ENCODE measurements at regions not wholly inside any gene's neighbourhood (a gene's known extent, or its start where the extent isn't known, plus 50 kb on each side); places are given as distances from the start of the nearest gene placed in this dataset.
"Not testable (repeated sequence)": the region's sequence is repeated elsewhere in the genome, so short reads cannot be mapped to it uniquely, and the experiment has no call there.

DNA sequence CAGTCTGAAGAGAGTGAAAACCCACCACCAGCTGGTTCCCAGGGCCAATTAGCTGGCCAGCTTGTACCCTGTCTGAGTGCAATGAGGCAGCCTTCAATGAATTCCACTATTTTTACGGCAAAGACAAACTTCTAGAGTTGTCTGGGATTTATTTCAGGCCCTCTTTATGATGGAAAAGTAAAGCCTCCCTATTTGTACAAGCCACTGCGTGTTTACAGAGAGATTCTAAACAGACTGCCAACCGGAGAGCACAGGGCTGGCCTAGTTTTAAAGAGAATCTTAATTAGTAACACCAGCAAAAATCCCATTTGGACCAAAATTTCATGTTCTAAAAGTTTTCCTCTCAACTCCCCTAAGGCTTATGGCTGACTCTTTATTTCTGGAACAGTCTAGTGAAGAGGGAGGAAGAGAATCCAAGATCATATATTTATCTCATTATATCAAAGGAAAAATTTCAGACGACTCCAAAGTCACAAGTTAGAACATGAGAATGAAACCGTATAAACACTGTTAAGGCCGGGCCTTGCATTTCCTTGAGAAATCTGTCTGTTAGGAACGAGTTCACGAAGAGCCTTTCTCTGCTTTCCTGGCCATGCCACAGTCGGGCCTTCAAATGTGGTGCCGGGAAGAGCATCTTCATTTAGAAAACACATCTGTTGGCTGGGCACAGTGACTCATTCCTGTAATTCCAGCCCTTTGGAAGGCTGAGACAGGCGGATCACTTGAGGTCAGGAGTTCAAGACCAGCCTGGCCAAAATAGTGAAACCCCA lies 724.6 kb upstream of the NRP1 start:
- H3K79me1 ChIP-seq (replicated peaks; ENCODE audit: low read length, poor library complexity, severe bottlenecking): no peaks in the 10 kb centered on the region
- H3K27me3 ChIP-seq (ENCODE audit: control insufficient read depth in 1 of 2, insufficient read depth in 1 of 2, low read length in 2 of 2): no peaks in the 10 kb centered on the region
- no peak overlapping the region for H2BK5ac ChIP-seq (ENCODE audit: low read depth, low read length, poor library complexity, severe bottlenecking)

DNA sequence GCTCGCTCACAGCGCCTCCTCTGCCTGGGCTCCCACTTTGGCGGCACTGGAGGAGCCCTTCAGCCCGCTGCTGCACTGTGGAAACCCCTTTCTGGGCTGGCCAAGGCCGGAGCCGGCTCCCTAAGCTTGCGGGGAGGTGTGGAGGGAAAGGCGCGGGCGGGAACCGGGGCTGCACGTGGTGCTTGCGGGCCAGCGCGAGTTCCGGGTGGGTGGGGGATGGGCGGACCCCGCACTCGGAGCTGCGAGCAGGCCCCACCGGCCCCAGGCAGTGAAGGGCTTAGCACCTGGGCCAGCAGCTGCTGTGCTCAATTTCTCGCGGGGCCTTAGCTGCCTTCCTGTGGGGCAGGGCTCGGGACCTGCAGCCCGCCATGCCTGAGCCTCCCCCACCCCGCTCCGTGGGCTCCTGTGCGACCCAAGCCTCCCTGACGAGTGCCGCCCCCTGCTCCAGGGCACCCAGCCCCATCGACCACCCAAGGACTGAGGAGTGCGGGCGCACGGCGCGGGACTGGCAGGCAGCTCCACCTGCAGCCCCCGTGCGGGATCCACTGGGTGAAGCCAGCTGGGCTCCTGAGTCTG lies 721.0 kb upstream of the NRP1 start:
- H2AK5ac ChIP-seq (ENCODE audit: low read length, severe bottlenecking); H3K9ac ChIP-seq (ENCODE audit: low read length); H2BK12ac ChIP-seq (ENCODE audit: low read length in 2 of 2); H3K4me3 ChIP-seq (ENCODE audit: insufficient read depth in 1 of 2, low read depth in 1 of 2, low read length in 2 of 2); H2BK15ac ChIP-seq (ENCODE audit: low read depth, poor library complexity, severe bottlenecking); H2AFZ ChIP-seq (ENCODE audit: low read depth, low read length); H3K27ac ChIP-seq (ENCODE audit: low read length, poor library complexity, severe bottlenecking); H3K4ac ChIP-seq (ENCODE audit: low read depth in 1 of 2, low read length in 2 of 2); H3K4me2 ChIP-seq (ENCODE audit: low read length, poor library complexity, severe bottlenecking); H3K4me1 ChIP-seq (ENCODE audit: control insufficient read depth, insufficient read depth, low read depth, low read length); H3K36me3 ChIP-seq (ENCODE audit: control insufficient read depth in 1 of 2, insufficient read depth in 2 of 2, low read depth in 1 of 2, low read length in 2 of 2); H3K18ac ChIP-seq (ENCODE audit: low read depth in 1 of 2, low read length in 2 of 2); H3K79me1 ChIP-seq (replicated peaks; ENCODE audit: low read length, poor library complexity, severe bottlenecking); H2BK120ac ChIP-seq (ENCODE audit: low read depth, low read length); H3K27me3 ChIP-seq (ENCODE audit: control insufficient read depth in 1 of 2, insufficient read depth in 1 of 2, low read length in 2 of 2); H3K9me3 ChIP-seq (ENCODE audit: control insufficient read depth, low read length); H3K23ac ChIP-seq (ENCODE audit: low read length in 2 of 2); H2BK5ac ChIP-seq (ENCODE audit: low read depth, low read length, poor library complexity, severe bottlenecking); DNase-seq; H3K14ac ChIP-seq (ENCODE audit: low read length in 2 of 2); H4K8ac ChIP-seq (ENCODE audit: low read length); H4K91ac ChIP-seq (ENCODE audit: low read length): not testable (repeated sequence)
- WGBS: 97% methylated on average over 38 of the region's 38 CpGs

More for the DNA sequence above, 724.6 kb upstream of the NRP1 start:
- Histone ChIP-seq H3K27ac (ENCODE audit: low read length, poor library complexity, severe bottlenecking) (no peak overlapping the region), H2BK12ac (ENCODE audit: low read length in 2 of 2) (no peak overlapping the region), H2AFZ (ENCODE audit: low read depth, low read length) (no peak overlapping the region), H3K4me2 (ENCODE audit: low read length, poor library complexity, severe bottlenecking) (no peak overlapping the region), H3K14ac (ENCODE audit: low read length in 2 of 2) (no peak overlapping the region), H3K4ac (ENCODE audit: low read depth in 1 of 2, low read length in 2 of 2) (no peak overlapping the region), H3K9me3 (ENCODE audit: control insufficient read depth, low read length) (peaks cover 33% of the 10 kb centered on the region), H2AK5ac (ENCODE audit: low read length, severe bottlenecking) (no peak overlapping the region), H4K91ac (ENCODE audit: low read length) (no peak overlapping the region), H3K23ac (ENCODE audit: low read length in 2 of 2) (no peak overlapping the region), H2BK120ac (ENCODE audit: low read depth, low read length) (no peak overlapping the region), H3K4me3 (ENCODE audit: insufficient read depth in 1 of 2, low read depth in 1 of 2, low read length in 2 of 2) (no peak overlapping the region), H4K8ac (ENCODE audit: low read length) (no peak overlapping the region), H3K4me1 (ENCODE audit: control insufficient read depth, insufficient read depth, low read depth, low read length) (no peaks in the 10 kb centered on the region), H3K9ac (ENCODE audit: low read length) (no peak overlapping the region), H2BK15ac (ENCODE audit: low read depth, poor library complexity, severe bottlenecking) (no peak overlapping the region), H3K18ac (ENCODE audit: low read depth in 1 of 2, low read length in 2 of 2) (no peak overlapping the region), H3K36me3 (ENCODE audit: control insufficient read depth in 1 of 2, insufficient read depth in 2 of 2, low read depth in 1 of 2, low read length in 2 of 2) (no peaks in the 10 kb centered on the region)
- no peak for DNase-seq
- 84% methylated on average over 11 of the region's 11 CpGs for WGBS

DNA sequence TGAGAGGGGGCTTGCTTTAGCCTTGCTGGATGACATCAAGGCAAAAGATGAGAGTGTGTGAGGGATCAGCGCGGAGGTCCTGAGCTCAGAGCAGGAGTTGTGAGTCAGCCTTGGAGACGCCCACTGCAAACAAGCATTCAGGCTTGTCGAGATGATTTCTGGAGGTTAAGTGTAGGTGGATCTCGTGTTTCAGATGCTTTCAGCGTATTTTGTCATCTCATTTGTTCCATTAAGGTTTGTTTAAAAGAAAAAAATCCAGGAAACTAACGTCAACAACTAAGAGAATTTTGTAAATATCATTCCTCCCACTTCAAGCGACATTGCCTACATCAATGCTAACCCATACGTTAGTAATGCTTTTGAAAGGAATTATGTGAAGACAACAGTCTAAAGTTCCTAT lies 715.4 kb upstream of the NRP1 start:
- 44% methylated on average over 5 of the region's 9 CpGs for WGBS
- H3K27ac ChIP-seq (ENCODE audit: low read length, poor library complexity, severe bottlenecking): no peak overlapping the region
- no peaks in the 10 kb centered on the region for H3K4me1 ChIP-seq (ENCODE audit: control insufficient read depth, insufficient read depth, low read depth, low read length)

DNA sequence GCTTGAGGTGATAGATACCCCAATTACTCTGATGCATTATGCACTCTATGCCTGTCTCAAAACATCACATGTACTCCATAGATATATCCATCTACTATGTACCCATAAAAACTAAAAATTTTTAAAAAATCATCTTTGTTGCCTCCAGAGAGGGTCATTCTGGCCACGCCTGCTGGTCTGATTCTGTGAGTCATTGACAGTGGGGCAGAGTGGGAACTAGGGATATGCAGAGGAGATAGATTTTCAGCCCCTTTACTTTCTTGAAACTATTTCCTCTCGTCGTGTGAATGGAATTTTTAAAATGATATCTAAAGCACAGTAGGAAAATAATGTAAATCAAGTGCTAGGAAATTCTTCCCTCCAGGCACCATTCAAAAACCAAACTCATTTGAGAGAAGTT lies 715.0 kb upstream of the NRP1 start:
- H4K91ac ChIP-seq (ENCODE audit: low read length): no peak overlapping the region
- H2BK120ac ChIP-seq (ENCODE audit: low read depth, low read length): no peak overlapping the region
- 80% methylated on average over 1 of the region's 3 CpGs for WGBS
- no peak overlapping the region for H2BK15ac ChIP-seq (ENCODE audit: low read depth, poor library complexity, severe bottlenecking)
- peak overlapping the region; percentile 59 for H3K9ac ChIP-seq (ENCODE audit: low read length)
- H3K4me1 ChIP-seq (ENCODE audit: control insufficient read depth, insufficient read depth, low read depth, low read length): no peaks in the 10 kb centered on the region
- no peaks in the 10 kb centered on the region for H3K9me3 ChIP-seq (ENCODE audit: control insufficient read depth, low read length)
- no peak overlapping the region for H3K14ac ChIP-seq (ENCODE audit: low read length in 2 of 2)
- H3K79me1 ChIP-seq (replicated peaks; ENCODE audit: low read length, poor library complexity, severe bottlenecking): no peaks in the 10 kb centered on the region
- no peak overlapping the region for H2AFZ ChIP-seq (ENCODE audit: low read depth, low read length)
- DNase-seq: peak; percentile 2
- no peak overlapping the region for H2BK5ac ChIP-seq (ENCODE audit: low read depth, low read length, poor library complexity, severe bottlenecking)
- H4K8ac ChIP-seq (ENCODE audit: low read length): no peak overlapping the region
- no peak overlapping the region for H3K27ac ChIP-seq (ENCODE audit: low read length, poor library complexity, severe bottlenecking)
- H2BK12ac ChIP-seq (ENCODE audit: low read length in 2 of 2): no peak overlapping the region
- H2AK5ac ChIP-seq (ENCODE audit: low read length, severe bottlenecking): no peak overlapping the region
- H3K4me3 ChIP-seq (ENCODE audit: insufficient read depth in 1 of 2, low read depth in 1 of 2, low read length in 2 of 2): peak overlapping the region in 1 of 2 experiments; percentile 30
- no peaks in the 10 kb centered on the region for H3K27me3 ChIP-seq (ENCODE audit: control insufficient read depth in 1 of 2, insufficient read depth in 1 of 2, low read length in 2 of 2)
- no peak overlapping the region for H3K4me2 ChIP-seq (ENCODE audit: low read length, poor library complexity, severe bottlenecking)
- no peak overlapping the region for H3K23ac ChIP-seq (ENCODE audit: low read length in 2 of 2)
- H3K18ac ChIP-seq (ENCODE audit: low read depth in 1 of 2, low read length in 2 of 2): no peak overlapping the region
- H3K4ac ChIP-seq (ENCODE audit: low read depth in 1 of 2, low read length in 2 of 2): no peak overlapping the region
- H3K36me3 ChIP-seq (ENCODE audit: control insufficient read depth in 1 of 2, insufficient read depth in 2 of 2, low read depth in 1 of 2, low read length in 2 of 2): no peaks in the 10 kb centered on the region

More for the DNA sequence above, 715.4 kb upstream of the NRP1 start:
- no peaks in the 10 kb centered on the region for H3K9me3 ChIP-seq (ENCODE audit: control insufficient read depth, low read length)
- no peaks in the 10 kb centered on the region for H3K27me3 ChIP-seq (ENCODE audit: control insufficient read depth in 1 of 2, insufficient read depth in 1 of 2, low read length in 2 of 2)
- peak; percentile 52 for DNase-seq
- H4K91ac ChIP-seq (ENCODE audit: low read length): no peak overlapping the region
- no peak overlapping the region for H3K14ac ChIP-seq (ENCODE audit: low read length in 2 of 2)
- no peak overlapping the region for H2AK5ac ChIP-seq (ENCODE audit: low read length, severe bottlenecking)
- H2BK12ac ChIP-seq (ENCODE audit: low read length in 2 of 2): no peak overlapping the region
- H3K4me3 ChIP-seq (ENCODE audit: insufficient read depth in 1 of 2, low read depth in 1 of 2, low read length in 2 of 2): peak overlapping the region in 1 of 2 experiments; percentile 30
- H2AFZ ChIP-seq (ENCODE audit: low read depth, low read length): no peak overlapping the region
- H3K36me3 ChIP-seq (ENCODE audit: control insufficient read depth in 1 of 2, insufficient read depth in 2 of 2, low read depth in 1 of 2, low read length in 2 of 2): no peaks in the 10 kb centered on the region
- no peak overlapping the region for H2BK5ac ChIP-seq (ENCODE audit: low read depth, low read length, poor library complexity, severe bottlenecking)
- no peak overlapping the region for H2BK15ac ChIP-seq (ENCODE audit: low read depth, poor library complexity, severe bottlenecking)
- H3K9ac ChIP-seq (ENCODE audit: low read length): peak overlapping the region; percentile 59
- no peak overlapping the region for H3K18ac ChIP-seq (ENCODE audit: low read depth in 1 of 2, low read length in 2 of 2)
- H4K8ac ChIP-seq (ENCODE audit: low read length): no peak overlapping the region
- H3K4ac ChIP-seq (ENCODE audit: low read depth in 1 of 2, low read length in 2 of 2): no peak overlapping the region
- H3K79me1 ChIP-seq (replicated peaks; ENCODE audit: low read length, poor library complexity, severe bottlenecking): no peaks in the 10 kb centered on the region
- H3K23ac ChIP-seq (ENCODE audit: low read length in 2 of 2): no peak overlapping the region
- H3K4me2 ChIP-seq (ENCODE audit: low read length, poor library complexity, severe bottlenecking): no peak overlapping the region
- no peak overlapping the region for H2BK120ac ChIP-seq (ENCODE audit: low read depth, low read length)

Data from mesenchymal stem cell (in vitro differentiated cells and primary cell).